AG09319 (cell line): ENCODE measurements at regions not wholly inside any gene's neighbourhood (a gene's known extent, or its start where the extent isn't known, plus 50 kb on each side); places are given as distances from the start of the nearest gene placed in this dataset.

Experiments used
- DNase-seq: peaks from one replicate; pipeline ENCODE4 v3.0.0-alpha.2; 2010; ENCODE audit warnings: low read depth; ENCODE audit errors: extremely low read depth
- CTCF ChIP-seq: IDR thresholded peaks from 2 replicates; pipeline ENCODE4 v1.5.1; 2011; ENCODE audit warnings: low read depth, mild to moderate bottlenecking, inconsistent platforms, low read length, moderate library complexity

- no peak for TF ChIP-seq CTCF
- no peak for DNase-seq
These were observed 350.1 kb downstream of the HGF start for GRCh38 chr7:81419731-81420130.

GRCh38 chr7:81416659-81417058, 353.2 kb downstream of the HGF start:
- no peak for TF ChIP-seq CTCF

GRCh38 chr7:81415181-81415580, 354.7 kb downstream of the HGF start:
- no peak for TF ChIP-seq CTCF
- DNase-seq: no peak

More at GRCh38 chr7:81416659-81417058, 353.2 kb downstream of the HGF start:
- no peak for DNase-seq

GRCh38 chr7:81414411-81414810, 355.4 kb downstream of the HGF start:
- no peak for DNase-seq
- no peak for TF ChIP-seq CTCF

- no peak for DNase-seq
- TF ChIP-seq CTCF: no peak
These were observed 359.3 kb downstream of the HGF start for GRCh38 chr7:81410471-81411117.

- DNase-seq: no peak
- no peak for TF ChIP-seq CTCF
These were observed 361.1 kb downstream of the HGF start for GRCh38 chr7:81408728-81409127.

- no peak for DNase-seq
- no peak for TF ChIP-seq CTCF
These were observed 362.8 kb downstream of the HGF start for GRCh38 chr7:81407094-81407493.
